Heart left ventricle (tissue), 13 donors: ENCODE measurements at regions not wholly inside any gene's neighbourhood (a gene's known extent, or its start where the extent isn't known, plus 50 kb on each side); places are given as distances from the start of the nearest gene placed in this dataset.

ENCODE experiments used
- POLR2A ChIP-seq, 2 donors: fragments of 450-650 bp; IDR thresholded peaks; one replicate each; pipeline ENCODE4 v1.6.1; 2017; ENCODE audit warnings: antibody characterized with exemption in 2 of 2, mild to moderate bottlenecking in 2 of 2, moderate library complexity in 2 of 2
- TF ChIP-seq, protein P1 (sequence below), 12 donors: fragments of 200-600 bp; sonication (generic) in 4 of 12; IDR thresholded peaks; one replicate each; pipeline versions ENCODE4 v1.5.0 to v1.8.0; 2018 to 2022; ENCODE audit warnings: antibody characterized with exemption in 12 of 12, mild to moderate bottlenecking in 5 of 12
- donor health status: ischemic (EF 13 %, LVEDD 7.1; RV severe dilation, severe dysfunction).
- donor health status: DM: no; HTN: yes; CAD: no.
- donor health status: DM: no; HTN: no; CAD: no.
- donor health status: ischemic (EF 25% LVEDD 6.9; RV normal size, moderate dysfunction).
- donor health status: ischemic (EF 25% LVEDD 5.7; RV mildly dilated, moderate dysfunction).
- donor health status: ischemic (EF 35%, LVEDD 5.7; RV mildly dilated, moderate dysfunction).
- donor health status: nonischemic (EF 11% LVEDD 7.7; RV severe dilation, severe dysfunction).
- donor health status: DM: yes; HTN: yes; CAD: no.
- donor health status: PGD.
- donor health status: ischemic (EF 29% LVEDD 5.4; RV normal size, mild dysfunction).
- donor health status: nonischemic (EF 23%, LVEDD 6.1; RV moderate dilation, normal function).

DNA sequence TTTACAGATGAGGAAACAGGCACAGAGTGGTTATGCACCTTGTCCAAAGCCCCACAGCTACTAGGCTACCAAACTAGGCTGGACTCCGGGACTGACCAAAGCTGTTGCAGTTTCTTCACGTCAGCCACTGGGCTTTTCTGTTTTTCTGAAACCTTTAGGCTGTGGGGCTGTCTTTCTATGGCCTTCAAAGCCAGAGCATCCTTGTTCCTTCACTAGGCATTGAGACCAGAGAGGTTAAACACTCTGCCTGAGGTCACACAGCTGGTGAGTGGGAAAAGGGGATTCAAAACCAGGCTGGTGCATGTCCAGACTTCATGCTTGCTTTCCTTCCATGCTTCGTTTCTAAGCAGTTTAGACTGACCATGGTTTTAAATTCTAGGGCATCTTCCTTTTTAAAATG, 97.5 kb upstream of the KCNG1 start:
- TF ChIP-seq POLR2A (IDR thresholded peaks at IDR 0.05): no peak
- TF ChIP-seq, protein P1, sequence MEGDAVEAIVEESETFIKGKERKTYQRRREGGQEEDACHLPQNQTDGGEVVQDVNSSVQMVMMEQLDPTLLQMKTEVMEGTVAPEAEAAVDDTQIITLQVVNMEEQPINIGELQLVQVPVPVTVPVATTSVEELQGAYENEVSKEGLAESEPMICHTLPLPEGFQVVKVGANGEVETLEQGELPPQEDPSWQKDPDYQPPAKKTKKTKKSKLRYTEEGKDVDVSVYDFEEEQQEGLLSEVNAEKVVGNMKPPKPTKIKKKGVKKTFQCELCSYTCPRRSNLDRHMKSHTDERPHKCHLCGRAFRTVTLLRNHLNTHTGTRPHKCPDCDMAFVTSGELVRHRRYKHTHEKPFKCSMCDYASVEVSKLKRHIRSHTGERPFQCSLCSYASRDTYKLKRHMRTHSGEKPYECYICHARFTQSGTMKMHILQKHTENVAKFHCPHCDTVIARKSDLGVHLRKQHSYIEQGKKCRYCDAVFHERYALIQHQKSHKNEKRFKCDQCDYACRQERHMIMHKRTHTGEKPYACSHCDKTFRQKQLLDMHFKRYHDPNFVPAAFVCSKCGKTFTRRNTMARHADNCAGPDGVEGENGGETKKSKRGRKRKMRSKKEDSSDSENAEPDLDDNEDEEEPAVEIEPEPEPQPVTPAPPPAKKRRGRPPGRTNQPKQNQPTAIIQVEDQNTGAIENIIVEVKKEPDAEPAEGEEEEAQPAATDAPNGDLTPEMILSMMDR (IDR thresholded peaks at IDR 0.05): no peak
